ENCODE measurements at regions not wholly inside any gene's neighbourhood (a gene's known extent, or its start where the extent isn't known, plus 50 kb on each side); places are given as distances from the start of the nearest gene placed in this dataset.

DNA sequence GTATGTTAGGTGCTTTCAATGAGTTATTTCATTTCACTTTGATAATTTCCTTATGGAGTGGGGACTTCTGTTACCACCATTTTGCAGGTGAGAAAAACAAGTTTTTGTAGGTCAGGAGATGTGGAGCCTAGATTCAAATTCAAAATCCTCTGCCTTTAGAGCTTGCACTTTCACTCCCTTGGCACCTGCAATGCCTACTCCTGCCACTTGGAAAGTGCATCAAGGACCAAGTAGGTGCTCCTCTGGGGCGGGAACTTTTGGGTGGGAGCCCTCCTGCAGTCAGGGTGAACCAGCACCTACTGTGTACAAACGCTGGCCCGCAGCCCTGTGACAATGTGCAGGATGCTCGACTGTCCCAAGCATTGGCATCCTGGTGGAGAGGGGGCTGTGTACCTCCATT lies 199.0 kb downstream of the EMX2 start:
- DNase-seq (ENCODE audit: low read depth in 1 of 2, low spot score in 2 of 2), result no peak
- Histone ChIP-seq H3K4me1 (replicated peaks in 1 of 4; ENCODE audit: control insufficient read depth in 3 of 4, insufficient read depth in 4 of 4, low read length in 3 of 4) (no peaks in the 10 kb centered on the region; a peak in 1 of 7 replicates), H3K4ac (replicated peaks; ENCODE audit: insufficient read length, low read depth, low read length) (no peak overlapping the region), H2BK20ac (ENCODE audit: low read length) (no peak overlapping the region), H3K4me2 (ENCODE audit: insufficient read depth in 1 of 2, low read depth in 2 of 2, low read length in 2 of 2) (no peak overlapping the region), H2AFZ (ENCODE audit: low read length) (no peak overlapping the region), H3K23ac (ENCODE audit: insufficient read length) (no peak overlapping the region), H3K4me3 (ENCODE audit: extremely low read depth in 1 of 4, insufficient read depth in 2 of 4, low read depth in 3 of 4, low read length in 4 of 4) (no peak overlapping the region), H4K5ac (ENCODE audit: insufficient read length, low read depth, low read length) (no peak overlapping the region), H4K20me1 (replicated peaks in 1 of 2; ENCODE audit: control insufficient read depth in 1 of 2, insufficient read depth in 2 of 2, low read length in 2 of 2) (no peaks in the 10 kb centered on the region), H3K79me1 (ENCODE audit: low read depth, low read length) (no peaks in the 10 kb centered on the region), H3K36me3 (ENCODE audit: control insufficient read depth in 2 of 4, insufficient read depth in 4 of 4, low read length in 3 of 4) (no peaks in the 10 kb centered on the region), H2BK12ac (ENCODE audit: low read depth, low read length) (no peak overlapping the region), H2BK120ac (replicated peaks; ENCODE audit: low read depth, low read length) (no peak overlapping the region), H3K27me3 (replicated peaks in 1 of 4; ENCODE audit: control insufficient read depth in 3 of 4, extremely low read depth in 1 of 4, insufficient read depth in 3 of 4, low read length in 3 of 4) (peaks cover 0 to 7% (median 3%) of the 10 kb centered on the region in 4 experiments; a peak in 5 of 7 replicates), H2AK5ac (ENCODE audit: low read depth, low read length) (no peak overlapping the region), H3K18ac (ENCODE audit: extremely low read depth, low read length) (no peak overlapping the region), H3K9me3 (ENCODE audit: insufficient read depth in 2 of 2, low read depth in 1 of 2, low read length in 1 of 2) (no peaks in the 10 kb centered on the region), H2BK5ac (ENCODE audit: low read depth, low read length) (no peak overlapping the region), H4K8ac (ENCODE audit: extremely low read depth, insufficient read depth, low read length) (no peak overlapping the region), H3K9ac (replicated peaks in 1 of 4; ENCODE audit: extremely low read depth in 1 of 4, low read depth in 3 of 4, low read length in 3 of 4) (no peak overlapping the region), H3K56ac (replicated peaks; ENCODE audit: insufficient read length, low read depth, low read length) (no peak overlapping the region), H3K14ac (ENCODE audit: insufficient read length) (no peak overlapping the region), H3K79me2 (ENCODE audit: control insufficient read depth in 1 of 2, insufficient read depth in 2 of 2, low read length in 2 of 2) (no peaks in the 10 kb centered on the region), H3K27ac (ENCODE audit: low read depth, low read length) (no peak overlapping the region), H2BK15ac (ENCODE audit: low read length) (no peak overlapping the region), H3K23me2 (ENCODE audit: low read depth, low read length) (no peaks in the 10 kb centered on the region), H4K91ac (replicated peaks; ENCODE audit: insufficient read length, low read length) (no peak overlapping the region)
- no peak for FAIRE-seq
- POLR2A ChIA-PET (ENCODE audit: partially characterized antibody), result no interaction called here
- CTCF ChIA-PET (ENCODE audit: partially characterized antibody), result interaction anchor here (0.6 to 3.5 kb wide), 23 partner anchors 10 to 517 kb away, joined by 3 to 16 read pairs (median 4); no protein-coding TSS in a partner anchor
- TF ChIP-seq RXRA (IDR thresholded peaks at IDR 0.05; ENCODE audit: insufficient read depth, low read depth, low read length) (no peak), RAD21 (IDR thresholded peaks at IDR 0.05 in 1 of 2, conservative IDR thresholded peaks at IDR 0.05 in 1 of 2; ENCODE audit: low read depth in 2 of 2, low read length in 2 of 2) (peak; percentile 5 to 19; a peak in 1 of 4 replicates), CBX5 (IDR thresholded peaks at IDR 0.05; ENCODE audit: low read depth, low read length) (no peak), SUZ12 (IDR thresholded peaks at IDR 0.05; ENCODE audit: low read length) (no peak)
- TF ChIP-seq, protein P1, sequence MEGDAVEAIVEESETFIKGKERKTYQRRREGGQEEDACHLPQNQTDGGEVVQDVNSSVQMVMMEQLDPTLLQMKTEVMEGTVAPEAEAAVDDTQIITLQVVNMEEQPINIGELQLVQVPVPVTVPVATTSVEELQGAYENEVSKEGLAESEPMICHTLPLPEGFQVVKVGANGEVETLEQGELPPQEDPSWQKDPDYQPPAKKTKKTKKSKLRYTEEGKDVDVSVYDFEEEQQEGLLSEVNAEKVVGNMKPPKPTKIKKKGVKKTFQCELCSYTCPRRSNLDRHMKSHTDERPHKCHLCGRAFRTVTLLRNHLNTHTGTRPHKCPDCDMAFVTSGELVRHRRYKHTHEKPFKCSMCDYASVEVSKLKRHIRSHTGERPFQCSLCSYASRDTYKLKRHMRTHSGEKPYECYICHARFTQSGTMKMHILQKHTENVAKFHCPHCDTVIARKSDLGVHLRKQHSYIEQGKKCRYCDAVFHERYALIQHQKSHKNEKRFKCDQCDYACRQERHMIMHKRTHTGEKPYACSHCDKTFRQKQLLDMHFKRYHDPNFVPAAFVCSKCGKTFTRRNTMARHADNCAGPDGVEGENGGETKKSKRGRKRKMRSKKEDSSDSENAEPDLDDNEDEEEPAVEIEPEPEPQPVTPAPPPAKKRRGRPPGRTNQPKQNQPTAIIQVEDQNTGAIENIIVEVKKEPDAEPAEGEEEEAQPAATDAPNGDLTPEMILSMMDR (IDR thresholded peaks at IDR 0.05; ENCODE audit: control extremely low read depth in 1 of 3, insufficient read depth in 1 of 3, low read depth in 1 of 3, low read length in 3 of 3), result peak; percentile 9 to 43 (median 39); a peak in 3 of 4 replicates
- WGBS, 2 experiments (ENCODE audit: extremely low coverage in 1 of 2, insufficient coverage in 1 of 2, insufficient read length in 1 of 2, insufficient replicate concordance in 2 of 2, low coverage in 1 of 2, low lambda C conversion rate in 2 of 2, missing lambda C conversion rate in 1 of 2), result 93% methylated on average over 3 of the region's 4 CpGs; no CpG with 5 or more reads in 1 of the 2 experiments

Measured in H1 (cell line).